Neuronal stem cell (in vitro differentiated cells): ENCODE measurements at regions not wholly inside any gene's neighbourhood (a gene's known extent, or its start where the extent isn't known, plus 50 kb on each side); places are given as distances from the start of the nearest gene placed in this dataset.

Experiments used
- DNase-seq: peaks from one replicate; pipeline ENCODE4 v3.0.0-alpha.2; 2013; ENCODE audit warnings: low spot score
- H2AFZ ChIP-seq: one replicate; pipeline ENCODE4 v1.6.1; 2013; ENCODE audit warnings: mild to moderate bottlenecking, low read length, inconsistent platforms
- H2AK5ac ChIP-seq: 2 replicates; pipeline ENCODE4 v1.6.1; 2013; ENCODE audit warnings: low read depth, mild to moderate bottlenecking, inconsistent platforms, low read length, moderate library complexity, mixed read lengths
- H2BK120ac ChIP-seq: 2 replicates; pipeline ENCODE4 v1.6.1; 2013; ENCODE audit warnings: low read depth, mild to moderate bottlenecking, inconsistent platforms, low read length, moderate library complexity, mixed read lengths
- H2BK12ac ChIP-seq: one replicate; pipeline ENCODE4 v1.6.1; 2013; ENCODE audit warnings: low read length, inconsistent platforms
- H2BK15ac ChIP-seq: 2 replicates; pipeline ENCODE4 v1.6.1; 2013; ENCODE audit warnings: mild to moderate bottlenecking, low read length, inconsistent platforms, mixed read lengths
- H2BK5ac ChIP-seq: one replicate; pipeline ENCODE4 v1.6.1; 2013; ENCODE audit warnings: inconsistent platforms, mild to moderate bottlenecking, low read length, moderate library complexity
- H3K14ac ChIP-seq: one replicate; pipeline ENCODE4 v1.6.1; 2013; ENCODE audit warnings: low read length, inconsistent platforms
- H3K18ac ChIP-seq: 2 replicates; pipeline ENCODE4 v1.6.1; 2013; ENCODE audit warnings: low read length, inconsistent platforms
- H3K23ac ChIP-seq: 2 replicates; pipeline ENCODE4 v1.6.1; 2013; ENCODE audit warnings: low read depth, mild to moderate bottlenecking, mixed read lengths, low read length, inconsistent platforms; ENCODE audit not compliant: poor library complexity
- H3K27ac ChIP-seq: replicated peaks from 3 replicates; pipeline ENCODE4 v1.5.1; 2013; ENCODE audit warnings: low read length, inconsistent platforms
- H3K27me3 ChIP-seq, 3 experiments: 2 replicates each; pipeline ENCODE4 v1.6.1; 2013; ENCODE audit warnings: low read length in 3 of 3, mild to moderate bottlenecking in 2 of 3, inconsistent platforms in 1 of 3, low read depth in 1 of 3, mixed read lengths in 1 of 3, moderate library complexity in 1 of 3; ENCODE audit not compliant: control insufficient read depth in 3 of 3, insufficient read depth in 3 of 3
- H3K36me3 ChIP-seq, 2 donors: replicated peaks in 1 of 2; 2 replicates each; pipeline ENCODE4 v1.6.1; 2013; ENCODE audit warnings: low read length in 2 of 2; ENCODE audit not compliant: control insufficient read depth in 2 of 2, insufficient read depth in 2 of 2
- H3K4ac ChIP-seq: 2 replicates; pipeline ENCODE4 v1.6.1; 2013; ENCODE audit warnings: inconsistent platforms, mild to moderate bottlenecking, low read length, moderate library complexity
- H3K4me1 ChIP-seq, 2 donors: 1 replicate in 1 of 2; 2 replicates in 1 of 2; pipeline ENCODE4 v1.6.1; 2013; ENCODE audit warnings: low read length in 2 of 2, low read depth in 1 of 2; ENCODE audit not compliant: control insufficient read depth in 2 of 2, insufficient read depth in 1 of 2
- H3K4me2 ChIP-seq: one replicate; pipeline ENCODE4 v1.6.1; 2013; ENCODE audit warnings: mild to moderate bottlenecking, low read length, inconsistent platforms; ENCODE audit not compliant: insufficient read depth, poor library complexity, severe bottlenecking
- H3K4me3 ChIP-seq, 2 donors: 2 replicates each; pipeline ENCODE4 v1.5.1; 2013; ENCODE audit warnings: low read length in 2 of 2, mild to moderate bottlenecking in 2 of 2, inconsistent platforms in 1 of 2, moderate library complexity in 1 of 2
- H3K79me1 ChIP-seq: one replicate; pipeline ENCODE4 v1.6.1; 2013; ENCODE audit warnings: low read depth, mild to moderate bottlenecking, inconsistent platforms, low read length, moderate library complexity
- H3K9ac ChIP-seq: one replicate; pipeline ENCODE4 v1.6.1; 2013; ENCODE audit warnings: mild to moderate bottlenecking, low read depth, low read length, inconsistent platforms; ENCODE audit not compliant: poor library complexity
- H3K9me3 ChIP-seq, 2 donors: replicated peaks in 1 of 2; 2 replicates each; pipeline versions ENCODE3 to v1.6.1; 2013; ENCODE audit warnings: low read length in 2 of 2, mild to moderate bottlenecking in 2 of 2, inconsistent platforms in 1 of 2, low read depth in 1 of 2, mixed read lengths in 1 of 2, moderate library complexity in 1 of 2; ENCODE audit not compliant: control insufficient read depth in 2 of 2, insufficient read depth in 1 of 2
- H4K8ac ChIP-seq: one replicate; pipeline ENCODE4 v1.6.1; 2013; ENCODE audit warnings: low read depth, mild to moderate bottlenecking, inconsistent platforms, low read length, moderate library complexity
- H4K91ac ChIP-seq: one replicate; pipeline ENCODE4 v1.6.1; 2013; ENCODE audit warnings: low read length, low read depth, mild to moderate bottlenecking, inconsistent platforms; ENCODE audit not compliant: poor library complexity
- WGBS, 2 donors: extraction: QIAGEN DNeasy Blood & Tissue Kit; methylation state at CpG; one replicate each; pipeline ENCODE4 v1.1.7; 2013; ENCODE audit warnings: missing lambda C conversion rate in 2 of 2, mixed read lengths in 1 of 2; ENCODE audit not compliant: insufficient read length in 2 of 2, insufficient replicate concordance in 1 of 2; ENCODE audit errors: extremely low coverage in 2 of 2; 5-methylcytosine and 5-hydroxymethylcytosine counted together

DNA sequence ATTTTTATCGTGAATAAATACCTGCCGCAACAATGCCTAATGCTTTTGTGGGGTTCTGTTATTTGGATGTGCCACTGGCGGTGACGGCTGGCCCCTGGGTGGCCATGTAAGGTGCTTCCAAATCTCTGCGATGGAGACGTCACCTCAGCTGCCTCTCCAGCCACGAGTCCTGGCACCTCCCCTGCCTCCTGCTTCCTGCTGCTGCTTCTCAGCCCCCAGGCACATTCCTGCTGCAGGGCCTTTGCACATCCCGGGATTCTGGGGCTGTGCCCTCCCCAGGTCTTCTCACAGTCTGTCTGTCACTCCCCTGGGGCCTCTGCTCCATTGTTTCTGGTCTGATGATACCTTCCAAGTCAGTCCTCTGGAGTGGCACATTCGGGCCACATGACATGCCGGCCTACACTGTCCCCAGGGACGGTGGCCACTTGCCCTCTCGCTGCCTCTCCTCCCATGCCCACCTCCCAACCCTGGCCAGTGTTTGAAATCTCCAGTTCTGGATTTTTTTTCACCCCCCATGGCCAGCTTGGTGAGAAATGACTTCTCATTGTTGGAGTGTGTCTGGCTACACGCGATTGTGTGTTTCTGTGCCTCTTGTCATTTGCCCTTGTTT lies 151.8 kb downstream of the KIF26A start:
- Histone ChIP-seq H3K36me3 (no peaks in the 10 kb centered on the region), H3K23ac (no peak overlapping the region), H4K8ac (no peak overlapping the region), H3K14ac (no peak overlapping the region), H3K79me1 (no peaks in the 10 kb centered on the region), H3K4ac (no peak overlapping the region), H3K4me3 (no peak overlapping the region), H2AFZ (no peak overlapping the region), H2BK12ac (no peak overlapping the region), H3K4me2 (no peak overlapping the region), H2BK5ac (no peak overlapping the region), H3K27me3 (peaks cover 0 to 7% (median 0%) of the 10 kb centered on the region in 3 experiments), H3K4me1 (peaks cover 11 to 22% of the 10 kb centered on the region in 2 donors), H4K91ac (no peak overlapping the region), H2AK5ac (peak overlapping the region; percentile 46), H3K9me3 (no peaks in the 10 kb centered on the region), H3K27ac (no peak overlapping the region), H3K9ac (no peak overlapping the region), H3K18ac (no peak overlapping the region), H2BK120ac (no peak overlapping the region), H2BK15ac (no peak overlapping the region)
- WGBS, 2 donors = no CpG with 5 or more reads among the region's 14 CpGs
- DNase-seq = no peak

DNA sequence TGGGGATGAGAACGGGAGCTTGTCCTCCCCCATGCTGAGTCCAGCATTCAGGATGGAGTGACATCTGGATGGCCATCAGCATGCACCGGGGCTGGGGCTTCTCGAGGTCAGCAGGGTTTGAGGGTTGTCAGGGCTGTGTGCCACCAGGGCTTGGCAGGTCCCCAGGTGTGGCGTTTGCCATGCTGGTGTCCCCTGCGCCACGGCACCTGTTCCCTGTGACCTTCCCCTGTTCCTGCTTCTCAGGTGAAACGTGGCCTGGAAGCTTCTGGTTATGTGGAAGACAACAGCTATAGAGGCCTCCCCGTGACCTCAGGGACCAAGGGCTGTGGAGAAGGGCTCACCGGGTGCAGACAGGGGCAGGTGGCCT lies 152.4 kb downstream of the KIF26A start:
- H3K4me1 ChIP-seq = peaks cover 11 to 22% of the 10 kb centered on the region in 2 donors
- no peak overlapping the region for H3K4ac ChIP-seq
- H4K8ac ChIP-seq = no peak overlapping the region
- no peak overlapping the region for H4K91ac ChIP-seq
- H2BK5ac ChIP-seq = no peak overlapping the region
- no peak overlapping the region for H2BK120ac ChIP-seq
- H2AK5ac ChIP-seq = peak overlapping the region; percentile 90
- peaks cover 0 to 7% (median 0%) of the 10 kb centered on the region in 3 experiments for H3K27me3 ChIP-seq
- H3K4me2 ChIP-seq = no peak overlapping the region
- peak overlapping the region; percentile 100 for H2AFZ ChIP-seq
- no peak for DNase-seq
- no peaks in the 10 kb centered on the region for H3K79me1 ChIP-seq
- H3K9me3 ChIP-seq = no peaks in the 10 kb centered on the region
- peak overlapping the region; percentile 54 for H3K9ac ChIP-seq
- peak overlapping the region; percentile 90 for H3K14ac ChIP-seq
- H3K23ac ChIP-seq = peak overlapping the region; percentile 14
- H3K4me3 ChIP-seq = no peak overlapping the region
- WGBS, 2 donors = no CpG with 5 or more reads among the region's 9 CpGs
- H3K36me3 ChIP-seq = no peaks in the 10 kb centered on the region
- H2BK12ac ChIP-seq = peak overlapping the region; percentile 97
- H3K18ac ChIP-seq = peak overlapping the region; percentile 94
- peak overlapping the region; percentile 60 for H2BK15ac ChIP-seq
- H3K27ac ChIP-seq = no peak overlapping the region

DNA sequence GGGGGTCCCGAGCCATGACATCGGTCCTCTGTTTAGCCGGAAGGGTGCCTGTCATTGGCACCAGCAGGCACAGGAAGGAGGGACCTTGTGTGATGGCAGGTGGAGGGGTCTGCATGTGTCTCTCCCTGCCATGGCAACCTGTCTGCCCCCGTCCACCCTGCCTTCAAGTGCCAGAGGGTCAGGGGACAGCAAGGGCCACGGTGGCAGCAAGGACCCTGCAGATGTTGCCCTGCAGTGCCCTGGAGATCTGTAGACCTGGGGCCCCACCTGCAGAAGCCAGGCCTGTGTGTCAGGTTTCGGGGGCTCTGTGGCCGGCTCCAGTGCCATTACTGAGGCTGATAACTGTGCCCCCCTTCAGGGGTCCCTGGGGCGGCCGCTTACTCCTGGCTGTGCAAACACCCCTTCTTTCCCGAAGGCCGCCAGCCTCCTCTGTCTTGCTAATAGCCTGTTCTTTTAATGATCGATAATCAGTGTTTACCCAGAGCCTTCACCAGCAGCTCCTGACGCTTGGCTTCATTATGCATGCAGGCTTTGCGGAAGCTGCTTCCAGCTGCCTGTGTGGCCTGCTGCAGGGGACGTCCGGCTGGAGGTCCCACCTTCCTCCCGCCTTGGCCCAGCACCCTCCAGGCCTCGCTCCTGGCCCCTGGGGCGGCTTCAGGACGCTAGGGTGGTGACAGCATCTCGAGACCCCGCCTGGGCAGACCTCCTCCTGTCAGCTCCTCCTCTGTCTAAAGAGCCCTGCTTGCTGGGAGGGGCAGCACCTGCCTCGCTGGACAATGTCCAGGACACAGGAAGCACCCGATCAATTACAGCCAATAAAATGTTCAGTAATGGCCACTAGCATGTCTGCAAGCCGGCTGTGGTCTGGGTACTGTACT lies 153.0 kb downstream of the KIF26A start:
- Histone ChIP-seq H4K8ac (peak overlapping the region; percentile 54), H3K18ac (peak overlapping the region; percentile 94), H3K23ac (peak overlapping the region; percentile 14), H3K4ac (no peak overlapping the region), H2AFZ (peak overlapping the region; percentile 100), H2BK12ac (peak overlapping the region; percentile 97), H3K4me1 (peaks cover 11 to 19% of the 10 kb centered on the region in 2 donors), H3K4me2 (no peak overlapping the region), H3K9ac (peak overlapping the region; percentile 54), H3K14ac (peak overlapping the region; percentile 94), H2BK5ac (no peak overlapping the region), H2AK5ac (peak overlapping the region; percentile 90), H2BK15ac (peak overlapping the region; percentile 60), H3K9me3 (no peaks in the 10 kb centered on the region), H3K27me3 (peaks cover 0 to 12% (median 0%) of the 10 kb centered on the region in 3 experiments), H2BK120ac (no peak overlapping the region), H3K27ac (no peak overlapping the region), H3K4me3 (peak overlapping the region in 1 of 2 donors; percentile 41), H4K91ac (no peak overlapping the region), H3K79me1 (no peaks in the 10 kb centered on the region), H3K36me3 (no peaks in the 10 kb centered on the region)
- WGBS, 2 donors = no CpG with 5 or more reads among the region's 25 CpGs
- peak; percentile 24 for DNase-seq
